ENCODE measurements at regions not wholly inside any gene's neighbourhood (a gene's known extent, or its start where the extent isn't known, plus 50 kb on each side); places are given as distances from the start of the nearest gene placed in this dataset.

DNA sequence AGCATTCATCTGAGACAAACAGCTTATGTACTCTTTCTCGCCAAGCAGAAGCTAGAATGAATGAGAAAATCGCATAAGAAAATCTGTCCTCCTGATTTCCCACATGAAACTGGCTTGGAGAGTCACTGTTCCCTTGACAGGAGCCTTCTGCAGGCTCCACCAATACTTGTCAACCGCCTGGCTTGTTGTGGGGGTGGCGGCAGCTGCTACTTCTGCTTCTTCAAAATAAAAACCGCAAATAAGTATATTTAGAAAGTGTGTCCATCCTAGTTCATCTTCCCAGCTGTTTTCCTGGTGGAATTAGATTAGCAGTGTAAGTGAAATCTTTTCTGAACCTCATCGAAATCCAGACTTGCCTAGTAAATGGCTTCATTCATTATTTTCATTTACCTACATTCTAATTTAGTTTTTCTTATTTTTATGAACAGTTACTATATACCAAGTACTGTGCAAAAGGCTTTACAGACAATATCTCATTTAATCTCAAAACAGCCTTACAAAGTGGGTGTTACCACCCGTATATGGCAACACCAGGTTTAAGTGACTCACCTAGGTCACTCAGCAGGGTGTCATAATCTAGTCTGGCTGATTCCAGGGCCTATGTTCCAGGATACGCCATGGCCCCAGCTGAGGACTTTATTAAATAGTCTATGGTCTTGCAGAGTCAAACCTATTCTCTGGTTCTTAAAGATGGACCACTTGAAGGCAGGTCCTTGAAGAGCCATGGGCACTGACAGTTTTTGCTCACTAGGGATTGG is 104.6 kb upstream of the IGFBP7 start:
- H3K9me3 Mint-ChIP-seq = peaks cover 27% of the 10 kb centered on the region
- H3K36me3 ChIP-seq (ENCODE audit: insufficient read depth) = no peaks in the 10 kb centered on the region
- no peaks in the 10 kb centered on the region for H4K20me1 ChIP-seq (replicated peaks; ENCODE audit: insufficient read depth)
- peaks cover 3% of the 10 kb centered on the region; the same call in 1 of the 3 replicates for H3K4me1 Mint-ChIP-seq
- TF ChIP-seq EZH2 (IDR thresholded peaks at IDR 0.05; ENCODE audit: low read depth, unreplicated experiment) (no peak), POLR2AphosphoS5 (IDR thresholded peaks at IDR 0.05; ENCODE audit: low read depth) (no peak), JUNB (IDR thresholded peaks at IDR 0.05; ENCODE audit: unreplicated experiment) (no peak), ZNF114 (CRISPR knock-in tag; IDR thresholded peaks at IDR 0.05) (no peak), EZH2phosphoT487 (IDR thresholded peaks at IDR 0.05; ENCODE audit: unreplicated experiment) (no peak), ZNF331 (CRISPR knock-in tag; IDR thresholded peaks at IDR 0.05; ENCODE audit: low read depth) (no peak), STAT1 (IDR thresholded peaks at IDR 0.05; ENCODE audit: unreplicated experiment) (no peak), CREB1 (CRISPR knock-in tag; IDR thresholded peaks at IDR 0.05; ENCODE audit: low read depth) (no peak)
- TF ChIP-seq, protein P1, sequence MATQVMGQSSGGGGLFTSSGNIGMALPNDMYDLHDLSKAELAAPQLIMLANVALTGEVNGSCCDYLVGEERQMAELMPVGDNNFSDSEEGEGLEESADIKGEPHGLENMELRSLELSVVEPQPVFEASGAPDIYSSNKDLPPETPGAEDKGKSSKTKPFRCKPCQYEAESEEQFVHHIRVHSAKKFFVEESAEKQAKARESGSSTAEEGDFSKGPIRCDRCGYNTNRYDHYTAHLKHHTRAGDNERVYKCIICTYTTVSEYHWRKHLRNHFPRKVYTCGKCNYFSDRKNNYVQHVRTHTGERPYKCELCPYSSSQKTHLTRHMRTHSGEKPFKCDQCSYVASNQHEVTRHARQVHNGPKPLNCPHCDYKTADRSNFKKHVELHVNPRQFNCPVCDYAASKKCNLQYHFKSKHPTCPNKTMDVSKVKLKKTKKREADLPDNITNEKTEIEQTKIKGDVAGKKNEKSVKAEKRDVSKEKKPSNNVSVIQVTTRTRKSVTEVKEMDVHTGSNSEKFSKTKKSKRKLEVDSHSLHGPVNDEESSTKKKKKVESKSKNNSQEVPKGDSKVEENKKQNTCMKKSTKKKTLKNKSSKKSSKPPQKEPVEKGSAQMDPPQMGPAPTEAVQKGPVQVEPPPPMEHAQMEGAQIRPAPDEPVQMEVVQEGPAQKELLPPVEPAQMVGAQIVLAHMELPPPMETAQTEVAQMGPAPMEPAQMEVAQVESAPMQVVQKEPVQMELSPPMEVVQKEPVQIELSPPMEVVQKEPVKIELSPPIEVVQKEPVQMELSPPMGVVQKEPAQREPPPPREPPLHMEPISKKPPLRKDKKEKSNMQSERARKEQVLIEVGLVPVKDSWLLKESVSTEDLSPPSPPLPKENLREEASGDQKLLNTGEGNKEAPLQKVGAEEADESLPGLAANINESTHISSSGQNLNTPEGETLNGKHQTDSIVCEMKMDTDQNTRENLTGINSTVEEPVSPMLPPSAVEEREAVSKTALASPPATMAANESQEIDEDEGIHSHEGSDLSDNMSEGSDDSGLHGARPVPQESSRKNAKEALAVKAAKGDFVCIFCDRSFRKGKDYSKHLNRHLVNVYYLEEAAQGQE (IDR thresholded peaks at IDR 0.05; ENCODE audit: unreplicated experiment) = no peak
- TF ChIP-seq, protein P2, sequence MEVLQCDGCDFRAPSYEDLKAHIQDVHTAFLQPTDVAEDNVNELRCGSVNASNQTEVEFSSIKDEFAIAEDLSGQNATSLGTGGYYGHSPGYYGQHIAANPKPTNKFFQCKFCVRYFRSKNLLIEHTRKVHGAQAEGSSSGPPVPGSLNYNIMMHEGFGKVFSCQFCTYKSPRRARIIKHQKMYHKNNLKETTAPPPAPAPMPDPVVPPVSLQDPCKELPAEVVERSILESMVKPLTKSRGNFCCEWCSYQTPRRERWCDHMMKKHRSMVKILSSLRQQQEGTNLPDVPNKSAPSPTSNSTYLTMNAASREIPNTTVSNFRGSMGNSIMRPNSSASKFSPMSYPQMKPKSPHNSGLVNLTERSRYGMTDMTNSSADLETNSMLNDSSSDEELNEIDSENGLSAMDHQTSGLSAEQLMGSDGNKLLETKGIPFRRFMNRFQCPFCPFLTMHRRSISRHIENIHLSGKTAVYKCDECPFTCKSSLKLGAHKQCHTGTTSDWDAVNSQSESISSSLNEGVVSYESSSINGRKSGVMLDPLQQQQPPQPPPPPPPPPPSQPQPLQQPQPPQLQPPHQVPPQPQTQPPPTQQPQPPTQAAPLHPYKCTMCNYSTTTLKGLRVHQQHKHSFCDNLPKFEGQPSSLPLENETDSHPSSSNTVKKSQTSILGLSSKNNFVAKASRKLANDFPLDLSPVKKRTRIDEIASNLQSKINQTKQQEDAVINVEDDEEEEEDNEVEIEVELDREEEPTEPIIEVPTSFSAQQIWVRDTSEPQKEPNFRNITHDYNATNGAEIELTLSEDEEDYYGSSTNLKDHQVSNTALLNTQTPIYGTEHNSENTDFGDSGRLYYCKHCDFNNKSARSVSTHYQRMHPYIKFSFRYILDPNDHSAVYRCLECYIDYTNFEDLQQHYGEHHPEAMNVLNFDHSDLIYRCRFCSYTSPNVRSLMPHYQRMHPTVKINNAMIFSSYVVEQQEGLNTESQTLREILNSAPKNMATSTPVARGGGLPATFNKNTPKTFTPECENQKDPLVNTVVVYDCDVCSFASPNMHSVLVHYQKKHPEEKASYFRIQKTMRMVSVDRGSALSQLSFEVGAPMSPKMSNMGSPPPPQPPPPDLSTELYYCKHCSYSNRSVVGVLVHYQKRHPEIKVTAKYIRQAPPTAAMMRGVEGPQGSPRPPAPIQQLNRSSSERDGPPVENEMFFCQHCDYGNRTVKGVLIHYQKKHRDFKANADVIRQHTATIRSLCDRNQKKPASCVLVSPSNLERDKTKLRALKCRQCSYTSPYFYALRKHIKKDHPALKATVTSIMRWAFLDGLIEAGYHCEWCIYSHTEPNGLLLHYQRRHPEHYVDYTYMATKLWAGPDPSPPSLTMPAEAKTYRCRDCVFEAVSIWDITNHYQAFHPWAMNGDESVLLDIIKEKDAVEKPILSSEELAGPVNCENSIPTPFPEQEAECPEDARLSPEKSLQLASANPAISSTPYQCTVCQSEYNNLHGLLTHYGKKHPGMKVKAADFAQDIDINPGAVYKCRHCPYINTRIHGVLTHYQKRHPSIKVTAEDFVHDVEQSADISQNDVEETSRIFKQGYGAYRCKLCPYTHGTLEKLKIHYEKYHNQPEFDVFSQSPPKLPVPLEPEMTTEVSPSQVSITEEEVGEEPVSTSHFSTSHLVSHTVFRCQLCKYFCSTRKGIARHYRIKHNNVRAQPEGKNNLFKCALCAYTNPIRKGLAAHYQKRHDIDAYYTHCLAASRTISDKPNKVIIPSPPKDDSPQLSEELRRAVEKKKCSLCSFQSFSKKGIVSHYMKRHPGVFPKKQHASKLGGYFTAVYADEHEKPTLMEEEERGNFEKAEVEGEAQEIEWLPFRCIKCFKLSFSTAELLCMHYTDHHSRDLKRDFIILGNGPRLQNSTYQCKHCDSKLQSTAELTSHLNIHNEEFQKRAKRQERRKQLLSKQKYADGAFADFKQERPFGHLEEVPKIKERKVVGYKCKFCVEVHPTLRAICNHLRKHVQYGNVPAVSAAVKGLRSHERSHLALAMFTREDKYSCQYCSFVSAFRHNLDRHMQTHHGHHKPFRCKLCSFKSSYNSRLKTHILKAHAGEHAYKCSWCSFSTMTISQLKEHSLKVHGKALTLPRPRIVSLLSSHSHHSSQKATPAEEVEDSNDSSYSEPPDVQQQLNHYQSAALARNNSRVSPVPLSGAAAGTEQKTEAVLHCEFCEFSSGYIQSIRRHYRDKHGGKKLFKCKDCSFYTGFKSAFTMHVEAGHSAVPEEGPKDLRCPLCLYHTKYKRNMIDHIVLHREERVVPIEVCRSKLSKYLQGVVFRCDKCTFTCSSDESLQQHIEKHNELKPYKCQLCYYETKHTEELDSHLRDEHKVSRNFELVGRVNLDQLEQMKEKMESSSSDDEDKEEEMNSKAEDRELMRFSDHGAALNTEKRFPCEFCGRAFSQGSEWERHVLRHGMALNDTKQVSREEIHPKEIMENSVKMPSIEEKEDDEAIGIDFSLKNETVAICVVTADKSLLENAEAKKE (CRISPR knock-in tag; IDR thresholded peaks at IDR 0.05) = no peak
- TF ChIP-seq, protein P3, sequence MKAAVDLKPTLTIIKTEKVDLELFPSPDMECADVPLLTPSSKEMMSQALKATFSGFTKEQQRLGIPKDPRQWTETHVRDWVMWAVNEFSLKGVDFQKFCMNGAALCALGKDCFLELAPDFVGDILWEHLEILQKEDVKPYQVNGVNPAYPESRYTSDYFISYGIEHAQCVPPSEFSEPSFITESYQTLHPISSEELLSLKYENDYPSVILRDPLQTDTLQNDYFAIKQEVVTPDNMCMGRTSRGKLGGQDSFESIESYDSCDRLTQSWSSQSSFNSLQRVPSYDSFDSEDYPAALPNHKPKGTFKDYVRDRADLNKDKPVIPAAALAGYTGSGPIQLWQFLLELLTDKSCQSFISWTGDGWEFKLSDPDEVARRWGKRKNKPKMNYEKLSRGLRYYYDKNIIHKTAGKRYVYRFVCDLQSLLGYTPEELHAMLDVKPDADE (IDR thresholded peaks at IDR 0.05) = no peak
- no peaks in the 10 kb centered on the region for H3K27me3 ChIP-seq (ENCODE audit: insufficient read depth)
- H3K4me3 Mint-ChIP-seq = no peak overlapping the region
- no peak overlapping the region for H3K27ac Mint-ChIP-seq
- peaks cover 21% of the 10 kb centered on the region for H3K36me3 Mint-ChIP-seq (ENCODE audit: low read depth)
- DNase-seq (ENCODE audit: low spot score) (no peak), ATAC-seq (no peak)
- peaks cover 2% of the 10 kb centered on the region; the same call in 1 of the 2 replicates for H3K4me1 ChIP-seq (ENCODE audit: insufficient read depth)
- no peaks in the 10 kb centered on the region for H3K9me2 ChIP-seq (ENCODE audit: insufficient read depth)
- H3K79me2 ChIP-seq (replicated peaks; ENCODE audit: insufficient read depth) = no peaks in the 10 kb centered on the region
- H3K27ac ChIP-seq (ENCODE audit: low read depth) = no peak overlapping the region
- no peak overlapping the region for H2AFZ ChIP-seq
- no peaks in the 10 kb centered on the region for H3F3A ChIP-seq (replicated peaks; ENCODE audit: low read depth)
- no peak overlapping the region for H3K4me2 ChIP-seq
- H3K27me3 Mint-ChIP-seq (ENCODE audit: insufficient read depth, low read depth, poor library complexity) = peaks cover 2% of the 10 kb centered on the region
- no peak overlapping the region for H3K4me3 ChIP-seq

Measured in GM23338 (cell line).